Right lung (tissue), 2 donors: ENCODE measurements at regions not wholly inside any gene's neighbourhood (a gene's known extent, or its start where the extent isn't known, plus 50 kb on each side); places are given as distances from the start of the nearest gene placed in this dataset.

ENCODE experiments used
- DNase-seq, 2 donors: peaks; one replicate each; pipeline ENCODE4 v3.0.0-alpha.2; 2013

- DNase-seq, result no peak
Observed at GRCh38 chr9:80012557-80013330, 441.0 kb downstream of the TLE4 start.

- DNase-seq, result no peak
Observed at GRCh38 chr9:80009204-80009603, 437.4 kb downstream of the TLE4 start.

- DNase-seq, result peak in 1 of 2 donors; percentile 12
Observed at GRCh38 chr9:80004714-80005113, 432.9 kb downstream of the TLE4 start.

GRCh38 chr9:79990536-79990935 lies 418.8 kb downstream of the TLE4 start:
- no peak for DNase-seq

GRCh38 chr9:79989079-79989478 lies 417.3 kb downstream of the TLE4 start:
- no peak for DNase-seq

GRCh38 chr9:79988126-79988525 lies 416.4 kb downstream of the TLE4 start:
- DNase-seq, result no peak

GRCh38 chr9:79986437-79986836 lies 414.7 kb downstream of the TLE4 start:
- no peak for DNase-seq

GRCh38 chr9:79985772-79986171 lies 414.0 kb downstream of the TLE4 start:
- DNase-seq, result no peak

- DNase-seq, result no peak
Observed at GRCh38 chr9:79985264-79985663, 413.5 kb downstream of the TLE4 start.

GRCh38 chr9:79984429-79985067 lies 412.8 kb downstream of the TLE4 start:
- DNase-seq, result no peak

GRCh38 chr9:79980432-79980831 lies 408.7 kb downstream of the TLE4 start:
- DNase-seq, result no peak

GRCh38 chr9:79977510-79978197 lies 405.9 kb downstream of the TLE4 start:
- no peak for DNase-seq

GRCh38 chr9:79977074-79977435 lies 405.3 kb downstream of the TLE4 start:
- DNase-seq, result no peak

- no peak for DNase-seq
Observed at GRCh38 chr9:79976257-79977073, 404.7 kb downstream of the TLE4 start.

GRCh38 chr9:79975621-79976256 lies 404.0 kb downstream of the TLE4 start:
- no peak for DNase-seq

GRCh38 chr9:79974806-79975422 lies 403.1 kb downstream of the TLE4 start:
- no peak for DNase-seq

GRCh38 chr9:79973627-79974026 lies 401.9 kb downstream of the TLE4 start:
- DNase-seq, result no peak

GRCh38 chr9:79970146-79970425 lies 398.3 kb downstream of the TLE4 start:
- DNase-seq, result no peak

GRCh38 chr9:79969393-79970145 lies 397.8 kb downstream of the TLE4 start:
- DNase-seq, result no peak

GRCh38 chr9:79968533-79968932 lies 396.8 kb downstream of the TLE4 start:
- no peak for DNase-seq

GRCh38 chr9:79962836-79963235 lies 391.1 kb downstream of the TLE4 start:
- no peak for DNase-seq
